ENCODE measurements at regions not wholly inside any gene's neighbourhood (a gene's known extent, or its start where the extent isn't known, plus 50 kb on each side); places are given as distances from the start of the nearest gene placed in this dataset.

GRCh38 chr2:34050413-34050812 is 451.3 kb upstream of the FAM98A start:
- in situ Hi-C loops (cut with MboI): no loop called here
- RAD21 ChIA-PET (ENCODE audit: unreplicated experiment): interaction anchor here (0.5 kb wide), 1 partner anchor 74 kb away, joined by 3 read pairs; no protein-coding TSS in a partner anchor
- TF ChIP-seq GATAD2B (conservative IDR thresholded peaks at IDR 0.05; ENCODE audit: low read depth) (no peak), RB1 (IDR thresholded peaks at IDR 0.05; ENCODE audit: borderline replicate concordance) (no peak), HDAC2 (IDR thresholded peaks at IDR 0.05) (no peak), IRF3 (IDR thresholded peaks at IDR 0.05) (no peak), ZBTB40 (IDR thresholded peaks at IDR 0.05; ENCODE audit: borderline replicate concordance) (no peak), NFYB (IDR thresholded peaks at IDR 0.05; ENCODE audit: insufficient read depth, low read depth, low read length) (no peak), POLR2AphosphoS5 (IDR thresholded peaks at IDR 0.05; ENCODE audit: low read length) (no peak), FOXK2 (IDR thresholded peaks at IDR 0.05) (no peak), CHD2 (IDR thresholded peaks at IDR 0.05; ENCODE audit: borderline replicate concordance, low read depth, low read length) (no peak), NBN (IDR thresholded peaks at IDR 0.05) (no peak)

More at GRCh38 chr2:34050413-34050812, 451.3 kb upstream of the FAM98A start:
- Histone ChIP-seq H3K4me3 (no peak overlapping the region), H2AFZ (ENCODE audit: control insufficient read depth, low read depth, low read length) (no peak overlapping the region), H3K27me3 (replicated peaks in 1 of 2; ENCODE audit: control insufficient read depth in 2 of 2, insufficient read depth in 2 of 2, low read length in 1 of 2) (no peaks in the 10 kb centered on the region), H3K9ac (ENCODE audit: control insufficient read depth, insufficient read depth, low read length) (no peak overlapping the region), H3K79me2 (ENCODE audit: control insufficient read depth, insufficient read depth, low read length) (no peaks in the 10 kb centered on the region), H3K36me3 (ENCODE audit: control insufficient read depth in 2 of 2, insufficient read depth in 2 of 2, low read length in 1 of 2) (no peaks in the 10 kb centered on the region), H3K9me3 (replicated peaks; ENCODE audit: control insufficient read depth, insufficient read depth, low read length) (no peaks in the 10 kb centered on the region), H3K4me2 (ENCODE audit: control insufficient read depth, insufficient read depth) (no peak overlapping the region), H3K27ac (ENCODE audit: control insufficient read depth, insufficient read depth) (no peak overlapping the region), H4K20me1 (ENCODE audit: control insufficient read depth, insufficient read depth) (no peaks in the 10 kb centered on the region), H3K4me1 (ENCODE audit: control insufficient read depth, insufficient read depth, low read length) (no peaks in the 10 kb centered on the region)
- ChIA-PET CTCF (interaction anchor here (0.8 kb wide), 1 partner anchor 29 kb away, joined by 3 read pairs; no protein-coding TSS in a partner anchor), SMC1A (ENCODE audit: uncharacterized antibody, unreplicated experiment) (no interaction called here), POLR2A (no interaction called here)
- BruUV-seq (replicated peaks): no TSS peak
- DNase-seq (ENCODE audit: low read depth, low spot score): no peak
- intact Hi-C loops (cut with micrococcal nuclease; ENCODE audit: unreplicated experiment): no loop called here
- no peak for ATAC-seq
- FAIRE-seq: no peak

Measured in GM12878 (cell line).